HL-60 (cell line): ENCODE measurements at regions not wholly inside any gene's neighbourhood (a gene's known extent, or its start where the extent isn't known, plus 50 kb on each side); places are given as distances from the start of the nearest gene placed in this dataset.

Source experiments
- GABPA ChIP-seq: IDR thresholded peaks from 2 replicates; pipeline ENCODE4 v1.6.1; 2012; ENCODE audit warnings: low read depth
- POLR2AphosphoS5 ChIP-seq: IDR thresholded peaks from 2 replicates; pipeline ENCODE4 v1.6.1; 2012; ENCODE audit warnings: low read depth
- TF ChIP-seq, protein P1 (sequence below): IDR thresholded peaks from one replicate; pipeline ENCODE4 v1.5.1; 2011; ENCODE audit warnings: low read length, control low read depth, inconsistent platforms; ENCODE audit not compliant: insufficient read depth

DNA sequence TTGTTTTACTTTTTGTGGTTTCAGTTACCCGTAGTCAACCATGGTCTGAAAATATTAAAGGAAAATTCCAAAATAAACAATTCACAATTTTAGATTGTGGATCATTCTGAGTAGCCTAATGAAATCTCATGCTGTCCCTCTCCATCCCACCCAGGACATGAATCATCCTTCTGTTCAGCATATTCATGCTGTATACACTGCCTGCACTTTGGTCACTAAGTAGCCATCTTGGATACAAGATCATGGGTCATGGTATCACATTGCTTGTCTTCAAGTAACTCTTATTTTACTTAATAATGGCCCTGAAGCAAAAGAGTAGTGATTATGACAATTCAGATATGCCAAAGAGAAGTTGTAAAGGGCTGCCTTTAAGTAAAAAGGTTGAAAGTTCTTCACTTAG lies 536.5 kb upstream of the ACO1 start:
- TF ChIP-seq, protein P1, sequence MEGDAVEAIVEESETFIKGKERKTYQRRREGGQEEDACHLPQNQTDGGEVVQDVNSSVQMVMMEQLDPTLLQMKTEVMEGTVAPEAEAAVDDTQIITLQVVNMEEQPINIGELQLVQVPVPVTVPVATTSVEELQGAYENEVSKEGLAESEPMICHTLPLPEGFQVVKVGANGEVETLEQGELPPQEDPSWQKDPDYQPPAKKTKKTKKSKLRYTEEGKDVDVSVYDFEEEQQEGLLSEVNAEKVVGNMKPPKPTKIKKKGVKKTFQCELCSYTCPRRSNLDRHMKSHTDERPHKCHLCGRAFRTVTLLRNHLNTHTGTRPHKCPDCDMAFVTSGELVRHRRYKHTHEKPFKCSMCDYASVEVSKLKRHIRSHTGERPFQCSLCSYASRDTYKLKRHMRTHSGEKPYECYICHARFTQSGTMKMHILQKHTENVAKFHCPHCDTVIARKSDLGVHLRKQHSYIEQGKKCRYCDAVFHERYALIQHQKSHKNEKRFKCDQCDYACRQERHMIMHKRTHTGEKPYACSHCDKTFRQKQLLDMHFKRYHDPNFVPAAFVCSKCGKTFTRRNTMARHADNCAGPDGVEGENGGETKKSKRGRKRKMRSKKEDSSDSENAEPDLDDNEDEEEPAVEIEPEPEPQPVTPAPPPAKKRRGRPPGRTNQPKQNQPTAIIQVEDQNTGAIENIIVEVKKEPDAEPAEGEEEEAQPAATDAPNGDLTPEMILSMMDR: no peak
- TF ChIP-seq GABPA (no peak), POLR2AphosphoS5 (no peak)
